CD4-positive, alpha-beta T cell treated with Interleukin-15 for 1 hour (primary cell): ENCODE measurements at regions not wholly inside any gene's neighbourhood (a gene's known extent, or its start where the extent isn't known, plus 50 kb on each side); places are given as distances from the start of the nearest gene placed in this dataset.

Experiments used
- DNase-seq: peaks from one replicate; pipeline ENCODE4 v3.0.0-alpha.2; 2020

DNA sequence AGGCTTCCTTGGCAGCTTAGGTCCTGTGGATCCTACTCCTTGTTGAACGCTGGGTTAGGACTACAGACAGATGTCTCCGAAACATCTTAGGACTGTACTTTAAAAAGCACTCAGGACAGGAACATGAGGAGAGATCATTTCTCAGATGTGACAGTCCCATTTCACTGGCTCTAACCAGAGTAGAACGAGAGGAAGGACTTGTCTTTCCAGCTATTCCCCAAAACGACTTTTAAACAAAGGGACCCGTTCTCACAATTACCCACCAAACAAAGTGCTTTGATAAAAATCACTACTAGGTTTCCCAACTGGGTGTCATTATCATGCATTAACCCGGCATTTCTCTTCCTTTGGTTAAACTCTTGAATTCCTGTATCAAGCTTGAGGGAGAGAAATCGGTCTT lies 84.7 kb upstream of the BARX2 start:
- no peak for DNase-seq

DNA sequence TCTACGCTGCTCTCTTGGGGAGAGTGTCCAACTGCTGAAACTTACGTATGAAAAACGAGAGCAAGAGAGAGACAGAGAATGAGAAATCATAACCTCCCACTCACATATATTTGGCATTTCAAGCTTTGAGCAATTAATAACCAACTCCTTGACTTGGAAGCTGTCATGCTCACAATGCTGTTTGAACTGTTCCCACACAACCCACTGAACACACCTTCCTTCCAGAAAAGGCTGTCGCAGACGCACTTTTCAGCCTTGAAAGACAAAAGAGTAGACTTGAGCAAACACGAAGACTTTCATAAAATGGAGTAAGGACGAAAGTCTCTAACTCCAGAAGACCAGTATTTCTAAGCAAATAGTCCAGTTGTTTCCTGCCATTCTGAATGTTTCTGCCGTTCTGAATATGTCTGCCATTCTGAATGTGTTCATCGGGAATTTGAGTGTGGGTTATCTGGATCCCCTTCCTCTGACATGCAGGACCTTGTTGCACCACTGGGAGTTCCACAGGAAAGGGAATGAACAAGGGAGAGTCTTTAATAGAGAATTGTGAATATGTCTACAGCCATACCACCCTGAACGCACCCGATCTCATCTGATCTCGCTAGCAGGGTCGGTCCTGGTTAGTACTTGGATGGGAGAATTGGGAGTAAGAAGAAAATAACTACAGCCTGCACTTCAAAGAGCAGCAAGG lies 86.2 kb upstream of the BARX2 start:
- no peak for DNase-seq

DNA sequence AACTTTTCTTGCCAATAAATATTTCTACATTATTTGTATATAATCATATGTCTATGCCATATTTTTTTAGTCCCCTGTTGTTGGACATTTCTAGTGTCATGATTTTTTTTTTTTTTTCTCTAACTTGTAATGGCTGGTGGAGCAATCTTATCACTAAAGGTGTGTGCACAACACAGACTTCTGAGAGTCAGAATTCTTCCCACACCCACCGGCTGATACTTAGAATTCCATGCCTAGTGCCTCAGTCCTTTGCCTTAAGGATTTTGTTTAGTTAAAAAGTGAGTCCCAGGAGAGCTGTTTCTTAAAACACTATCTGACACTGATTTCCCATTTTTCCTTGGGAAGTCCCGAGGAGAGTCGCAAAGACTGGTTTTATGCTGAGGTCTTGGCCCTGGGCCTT lies 87.7 kb upstream of the BARX2 start:
- no peak for DNase-seq

DNA sequence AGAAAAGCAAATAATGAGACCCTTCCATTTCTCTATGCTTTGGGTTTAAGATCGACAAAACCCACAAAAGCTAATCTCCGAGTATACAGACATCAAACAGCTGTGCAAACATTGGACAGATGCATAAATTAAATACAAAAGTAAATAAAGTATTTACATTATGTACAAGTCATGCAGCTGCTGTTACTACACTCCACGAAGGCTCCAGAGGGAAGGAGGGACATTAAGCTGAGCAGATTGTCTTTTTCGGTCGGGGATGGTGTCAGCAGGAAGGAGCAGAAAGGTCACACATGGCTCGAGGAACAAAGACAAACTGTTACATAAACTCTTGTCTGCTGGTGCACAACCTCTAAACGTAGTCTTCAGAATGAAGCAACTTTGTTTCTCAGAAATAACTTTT lies 88.8 kb upstream of the BARX2 start:
- DNase-seq = no peak

DNA sequence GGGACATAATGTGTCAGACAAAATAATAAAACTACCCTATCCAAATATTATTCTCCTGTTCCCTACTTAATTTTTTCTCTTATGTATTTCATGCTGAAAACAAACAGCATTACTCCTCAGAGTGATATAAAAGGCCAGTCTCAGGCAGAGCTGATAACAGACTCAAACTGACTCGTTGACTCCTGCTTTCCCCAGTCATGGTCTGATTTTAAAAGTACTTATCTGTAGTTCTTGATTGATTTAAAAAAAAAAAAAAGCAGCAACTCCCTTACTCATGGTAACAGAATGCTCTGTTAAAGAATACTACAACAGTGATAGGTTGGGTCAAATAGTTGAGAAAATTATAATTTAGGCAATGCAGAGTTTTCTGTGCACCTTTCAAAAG lies 90.3 kb upstream of the BARX2 start:
- DNase-seq = no peak

GRCh38 chr11:129283141-129283540 lies 91.0 kb upstream of the ARHGAP32 start:
- no peak for DNase-seq

- DNase-seq = no peak
Measured at GRCh38 chr11:129282634-129283033, 90.5 kb upstream of the ARHGAP32 start.

GRCh38 chr11:129281471-129282415 lies 89.6 kb upstream of the ARHGAP32 start:
- DNase-seq = no peak

DNA sequence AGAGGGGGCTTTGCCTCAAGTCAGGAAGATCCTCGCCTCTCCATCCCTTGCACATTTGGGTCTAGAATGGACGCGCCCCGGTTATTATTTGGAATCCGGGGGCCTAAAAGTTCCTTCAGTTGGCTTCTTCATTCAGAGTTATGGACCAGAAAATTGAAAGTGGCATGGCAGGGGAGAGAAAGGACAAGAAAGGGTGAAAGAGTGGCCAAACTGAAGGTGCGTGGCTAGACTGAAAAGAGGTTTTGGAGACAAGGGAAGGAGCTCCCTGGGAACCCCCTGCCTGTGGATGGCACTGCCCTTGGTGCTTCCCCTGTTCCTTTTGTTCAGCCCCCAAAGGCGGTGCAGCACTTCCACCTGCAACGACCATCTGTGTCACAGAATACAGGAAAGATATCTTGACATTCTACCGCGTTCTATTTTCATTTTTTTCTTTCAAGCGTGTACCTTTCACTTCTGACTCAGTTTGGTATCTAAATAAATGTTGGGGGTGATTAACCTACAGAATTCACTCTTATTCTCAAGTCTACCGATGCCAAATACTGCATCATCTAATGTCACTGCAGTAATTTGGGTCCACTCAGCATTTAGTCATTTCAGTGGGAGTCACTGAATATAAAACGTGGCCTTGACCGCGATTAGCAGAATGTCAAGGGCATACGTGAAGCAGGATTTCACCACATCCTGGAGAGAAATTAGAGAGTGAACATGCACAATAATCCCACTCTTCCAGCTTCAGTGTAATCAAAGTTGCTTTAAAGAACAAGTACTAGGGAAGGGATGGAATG lies 88.1 kb upstream of the ARHGAP32 start:
- no peak for DNase-seq

- DNase-seq = peak; percentile 82
Measured at GRCh38 chr11:129279326-129280026, 87.4 kb upstream of the ARHGAP32 start.

- no peak for DNase-seq
Measured at GRCh38 chr11:129278586-129279319, 86.6 kb upstream of the ARHGAP32 start.

- DNase-seq = no peak
Measured at GRCh38 chr11:129277198-129277843, 85.2 kb upstream of the ARHGAP32 start.

GRCh38 chr11:129275828-129276227 lies 83.7 kb upstream of the ARHGAP32 start:
- no peak for DNase-seq

GRCh38 chr11:129273944-129274711 lies 82.0 kb upstream of the ARHGAP32 start:
- DNase-seq = no peak

DNA sequence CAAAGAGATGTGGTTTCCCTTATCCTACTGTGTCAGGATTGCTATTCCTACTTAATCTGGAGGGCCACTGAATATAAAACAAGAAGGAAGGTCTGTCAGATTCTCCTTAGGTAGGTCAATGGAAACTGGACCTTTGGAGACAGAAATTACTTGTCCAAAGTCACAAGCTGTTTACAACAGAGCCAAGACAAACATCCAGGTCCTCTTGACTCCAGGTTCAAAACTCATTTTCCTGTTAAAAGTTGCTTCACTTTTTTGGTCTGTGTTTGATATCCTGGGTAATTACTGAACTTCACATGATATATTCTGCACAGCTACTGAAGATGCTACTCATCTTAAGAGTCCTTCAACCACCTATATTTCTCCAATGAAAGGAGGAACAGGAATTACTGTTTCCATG lies 81.2 kb upstream of the ARHGAP32 start:
- DNase-seq = no peak

DNA sequence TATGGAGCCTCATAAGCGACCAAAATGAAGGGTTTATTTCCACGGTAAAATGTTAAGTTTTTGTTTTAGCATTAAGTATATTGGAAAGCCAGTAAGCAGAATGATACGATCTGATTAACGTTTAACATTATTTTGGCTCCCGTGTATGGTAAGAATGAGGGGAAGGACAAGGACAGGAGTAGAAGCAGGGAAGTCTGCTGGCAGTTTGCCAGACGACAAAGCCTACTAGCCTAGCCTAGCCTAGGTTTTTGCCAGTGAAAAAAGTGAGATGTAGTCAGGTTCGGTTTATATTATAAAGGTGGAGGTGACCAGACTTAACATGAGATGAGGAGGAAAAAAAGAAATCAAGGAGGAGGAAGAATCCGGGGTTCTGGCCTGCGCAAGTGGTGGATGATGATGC lies 78.9 kb upstream of the ARHGAP32 start:
- DNase-seq = no peak

- no peak for DNase-seq
Measured at GRCh38 chr11:129270446-129270845, 78.3 kb upstream of the ARHGAP32 start.

GRCh38 chr11:129268371-129268770 lies 76.2 kb upstream of the ARHGAP32 start:
- no peak for DNase-seq

- no peak for DNase-seq
Measured at GRCh38 chr11:129267716-129268115, 75.6 kb upstream of the ARHGAP32 start.

GRCh38 chr11:129266536-129266935 lies 74.4 kb upstream of the ARHGAP32 start:
- DNase-seq = no peak
